ENCODE measurements at regions not wholly inside any gene's neighbourhood (a gene's known extent, or its start where the extent isn't known, plus 50 kb on each side); places are given as distances from the start of the nearest gene placed in this dataset.

DNA sequence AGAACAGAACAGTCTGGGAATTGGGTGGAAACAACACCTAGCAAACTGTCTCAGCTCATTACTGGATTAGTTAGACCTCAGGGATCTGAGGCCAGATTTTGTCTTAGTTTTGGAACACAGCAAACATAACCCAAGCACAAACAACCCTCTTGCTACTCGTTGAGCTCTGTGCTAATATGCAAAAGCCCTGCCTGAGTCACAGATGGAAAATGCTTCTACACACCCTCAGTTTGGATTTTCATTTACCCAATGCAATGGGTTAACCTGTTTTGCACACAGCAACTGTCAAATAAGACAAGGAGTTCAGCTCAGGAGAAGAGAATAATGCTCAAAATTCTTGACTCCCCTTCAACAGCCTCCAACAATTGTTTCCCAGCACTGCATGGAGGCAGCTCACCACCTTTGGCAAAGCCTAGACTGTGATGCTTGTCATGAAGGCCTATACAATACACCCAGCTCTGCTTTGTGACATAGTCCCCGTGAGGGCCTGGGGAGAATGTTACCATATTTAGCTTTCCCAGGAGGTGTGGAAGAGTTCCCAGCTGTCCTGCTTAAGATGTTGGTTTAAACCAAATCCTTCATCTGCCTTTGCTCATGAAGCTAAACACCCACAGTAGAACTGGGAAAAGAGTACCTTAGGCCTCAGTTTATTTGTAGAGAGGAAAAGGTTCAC, 68.9 kb upstream of the MNS1 start:
- TF ChIP-seq, protein P1, sequence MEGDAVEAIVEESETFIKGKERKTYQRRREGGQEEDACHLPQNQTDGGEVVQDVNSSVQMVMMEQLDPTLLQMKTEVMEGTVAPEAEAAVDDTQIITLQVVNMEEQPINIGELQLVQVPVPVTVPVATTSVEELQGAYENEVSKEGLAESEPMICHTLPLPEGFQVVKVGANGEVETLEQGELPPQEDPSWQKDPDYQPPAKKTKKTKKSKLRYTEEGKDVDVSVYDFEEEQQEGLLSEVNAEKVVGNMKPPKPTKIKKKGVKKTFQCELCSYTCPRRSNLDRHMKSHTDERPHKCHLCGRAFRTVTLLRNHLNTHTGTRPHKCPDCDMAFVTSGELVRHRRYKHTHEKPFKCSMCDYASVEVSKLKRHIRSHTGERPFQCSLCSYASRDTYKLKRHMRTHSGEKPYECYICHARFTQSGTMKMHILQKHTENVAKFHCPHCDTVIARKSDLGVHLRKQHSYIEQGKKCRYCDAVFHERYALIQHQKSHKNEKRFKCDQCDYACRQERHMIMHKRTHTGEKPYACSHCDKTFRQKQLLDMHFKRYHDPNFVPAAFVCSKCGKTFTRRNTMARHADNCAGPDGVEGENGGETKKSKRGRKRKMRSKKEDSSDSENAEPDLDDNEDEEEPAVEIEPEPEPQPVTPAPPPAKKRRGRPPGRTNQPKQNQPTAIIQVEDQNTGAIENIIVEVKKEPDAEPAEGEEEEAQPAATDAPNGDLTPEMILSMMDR (IDR thresholded peaks at IDR 0.05) = no peak
- no peak for TF ChIP-seq POLR2A (IDR thresholded peaks at IDR 0.05)
